ENCODE measurements at regions not wholly inside any gene's neighbourhood (a gene's known extent, or its start where the extent isn't known, plus 50 kb on each side); places are given as distances from the start of the nearest gene placed in this dataset.

DNA sequence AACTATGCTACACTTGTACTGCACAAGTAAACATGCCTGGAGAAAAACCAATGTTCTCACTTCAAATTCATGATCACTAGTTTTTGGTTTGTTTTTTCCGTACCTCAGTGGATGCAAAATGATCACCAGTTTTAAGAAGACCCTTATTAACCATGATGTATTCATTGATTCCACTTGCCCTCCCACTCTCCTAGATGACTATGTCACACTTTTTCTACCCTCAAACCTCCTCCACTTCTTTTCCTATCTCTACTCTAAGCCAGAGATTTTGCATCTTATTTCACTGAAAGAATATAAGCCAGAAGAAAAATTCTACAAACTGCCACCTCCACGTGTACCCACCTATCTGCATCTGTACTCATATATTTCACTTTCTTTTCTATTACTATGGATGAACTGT, 186.2 kb upstream of the NAMPT start:
- H3K4me1 ChIP-seq (ENCODE audit: control insufficient read depth in 2 of 2, insufficient read depth in 2 of 2, low read length in 2 of 2) = no peaks in the 10 kb centered on the region
- no peaks in the 10 kb centered on the region for H3K27me3 ChIP-seq (ENCODE audit: control insufficient read depth in 2 of 2, insufficient read depth in 2 of 2, low read length in 2 of 2)
- no peaks in the 10 kb centered on the region for H3K36me3 ChIP-seq (ENCODE audit: control insufficient read depth in 2 of 2, insufficient read depth in 2 of 2, low read length in 2 of 2)
- no peak overlapping the region for H3K27ac ChIP-seq (ENCODE audit: low read depth in 2 of 2, low read length in 2 of 2)
- no peaks in the 10 kb centered on the region for H3K9me3 ChIP-seq (ENCODE audit: control insufficient read depth in 2 of 2, low read length in 2 of 2)
- H3K9ac ChIP-seq (ENCODE audit: low read depth in 1 of 2, low read length in 2 of 2) = no peak overlapping the region
- H3K4me3 ChIP-seq (ENCODE audit: low read length in 2 of 2) = no peak overlapping the region

DNA sequence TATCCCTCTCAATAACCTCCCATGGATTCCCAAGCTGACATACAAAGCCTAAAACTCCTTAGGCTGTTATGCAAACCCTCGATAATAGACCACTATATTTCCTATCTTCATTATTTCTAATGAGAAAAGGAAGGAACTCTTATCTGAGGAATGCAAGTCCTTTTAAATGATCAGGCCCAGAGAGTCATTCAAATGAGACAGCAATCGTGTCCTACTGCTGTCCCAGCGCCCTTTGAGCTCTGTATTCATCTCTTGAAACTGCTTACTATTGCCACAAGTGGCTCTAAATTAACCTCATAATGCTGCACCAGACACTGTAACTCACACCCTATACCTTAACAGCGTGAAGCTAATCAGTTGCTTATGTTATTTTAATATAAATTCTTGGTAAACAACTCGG, 182.1 kb upstream of the NAMPT start:
- Histone ChIP-seq H3K9me3 (ENCODE audit: control insufficient read depth in 2 of 2, low read length in 2 of 2) (no peaks in the 10 kb centered on the region), H3K4me1 (ENCODE audit: control insufficient read depth in 2 of 2, insufficient read depth in 2 of 2, low read length in 2 of 2) (no peaks in the 10 kb centered on the region), H3K9ac (ENCODE audit: low read depth in 1 of 2, low read length in 2 of 2) (no peak overlapping the region), H3K4me3 (ENCODE audit: low read length in 2 of 2) (no peak overlapping the region), H3K36me3 (ENCODE audit: control insufficient read depth in 2 of 2, insufficient read depth in 2 of 2, low read length in 2 of 2) (no peaks in the 10 kb centered on the region), H3K27me3 (ENCODE audit: control insufficient read depth in 2 of 2, insufficient read depth in 2 of 2, low read length in 2 of 2) (no peaks in the 10 kb centered on the region), H3K27ac (ENCODE audit: low read depth in 2 of 2, low read length in 2 of 2) (no peak overlapping the region)

DNA sequence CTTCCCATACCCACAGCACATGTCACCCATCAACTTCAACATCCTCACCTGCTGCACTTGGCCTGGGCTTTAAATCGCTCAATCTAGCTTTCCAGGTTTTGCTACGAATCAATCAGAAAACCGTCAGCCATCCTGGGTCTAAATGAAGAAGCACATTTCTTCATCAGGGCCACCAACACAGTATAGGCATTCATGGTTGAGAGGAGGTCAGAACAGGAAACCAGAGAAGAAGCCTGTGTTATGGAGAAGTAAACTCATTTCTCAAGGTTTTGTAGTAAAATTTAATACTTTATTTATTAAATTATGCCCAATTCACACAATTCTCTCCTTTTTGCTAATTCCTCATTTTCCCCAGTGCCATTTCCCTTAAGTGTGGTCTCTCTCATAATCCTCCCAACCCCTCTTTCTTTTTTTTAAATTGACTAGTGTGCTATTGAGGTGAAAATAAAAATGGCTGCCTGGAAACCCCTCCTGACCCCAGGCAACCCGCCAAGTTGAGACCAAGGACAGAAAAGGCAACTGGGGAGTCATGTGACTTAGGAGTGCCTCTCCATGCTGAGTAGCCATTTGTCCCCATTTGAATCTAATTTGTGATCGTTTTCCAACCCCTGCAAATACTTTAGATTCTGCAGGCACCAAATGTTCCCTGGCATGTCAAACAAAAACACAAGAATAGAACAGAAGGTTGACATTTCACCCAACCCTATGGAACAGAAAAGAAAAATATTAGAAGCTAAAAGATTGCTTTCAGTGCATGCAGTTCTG, 181.1 kb upstream of the NAMPT start:
- H3K27me3 ChIP-seq (ENCODE audit: control insufficient read depth in 2 of 2, insufficient read depth in 2 of 2, low read length in 2 of 2) = no peaks in the 10 kb centered on the region
- H3K27ac ChIP-seq (ENCODE audit: low read depth in 2 of 2, low read length in 2 of 2) = no peak overlapping the region
- no peaks in the 10 kb centered on the region for H3K9me3 ChIP-seq (ENCODE audit: control insufficient read depth in 2 of 2, low read length in 2 of 2)
- no peaks in the 10 kb centered on the region for H3K36me3 ChIP-seq (ENCODE audit: control insufficient read depth in 2 of 2, insufficient read depth in 2 of 2, low read length in 2 of 2)
- H3K4me3 ChIP-seq (ENCODE audit: low read length in 2 of 2) = no peak overlapping the region
- no peak overlapping the region for H3K9ac ChIP-seq (ENCODE audit: low read depth in 1 of 2, low read length in 2 of 2)
- no peaks in the 10 kb centered on the region for H3K4me1 ChIP-seq (ENCODE audit: control insufficient read depth in 2 of 2, insufficient read depth in 2 of 2, low read length in 2 of 2)

DNA sequence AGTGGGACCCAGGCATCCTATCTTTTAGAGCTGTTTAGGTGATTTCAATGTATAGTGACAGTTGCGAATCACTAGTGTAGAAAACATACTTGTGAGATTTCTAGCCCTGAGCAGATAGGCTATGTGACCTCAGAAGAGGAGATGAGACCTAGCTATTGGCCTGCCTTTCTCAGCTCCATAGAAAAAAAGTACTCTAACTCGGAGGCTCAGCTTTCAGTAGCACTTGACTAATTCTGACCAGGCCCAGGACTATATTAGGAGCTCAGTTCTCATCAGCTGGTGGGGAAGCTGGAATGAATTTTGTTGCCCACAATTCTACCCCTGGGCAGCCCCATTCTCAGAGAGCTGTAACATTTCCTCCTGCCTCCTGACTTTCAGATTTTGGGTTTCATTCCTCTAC, 179.9 kb upstream of the NAMPT start:
- Histone ChIP-seq H3K4me3 (ENCODE audit: low read length in 2 of 2) (no peak overlapping the region), H3K36me3 (ENCODE audit: control insufficient read depth in 2 of 2, insufficient read depth in 2 of 2, low read length in 2 of 2) (no peaks in the 10 kb centered on the region), H3K27me3 (ENCODE audit: control insufficient read depth in 2 of 2, insufficient read depth in 2 of 2, low read length in 2 of 2) (no peaks in the 10 kb centered on the region), H3K9me3 (ENCODE audit: control insufficient read depth in 2 of 2, low read length in 2 of 2) (no peaks in the 10 kb centered on the region), H3K4me1 (ENCODE audit: control insufficient read depth in 2 of 2, insufficient read depth in 2 of 2, low read length in 2 of 2) (no peaks in the 10 kb centered on the region), H3K27ac (ENCODE audit: low read depth in 2 of 2, low read length in 2 of 2) (no peak overlapping the region), H3K9ac (ENCODE audit: low read depth in 1 of 2, low read length in 2 of 2) (no peak overlapping the region)

DNA sequence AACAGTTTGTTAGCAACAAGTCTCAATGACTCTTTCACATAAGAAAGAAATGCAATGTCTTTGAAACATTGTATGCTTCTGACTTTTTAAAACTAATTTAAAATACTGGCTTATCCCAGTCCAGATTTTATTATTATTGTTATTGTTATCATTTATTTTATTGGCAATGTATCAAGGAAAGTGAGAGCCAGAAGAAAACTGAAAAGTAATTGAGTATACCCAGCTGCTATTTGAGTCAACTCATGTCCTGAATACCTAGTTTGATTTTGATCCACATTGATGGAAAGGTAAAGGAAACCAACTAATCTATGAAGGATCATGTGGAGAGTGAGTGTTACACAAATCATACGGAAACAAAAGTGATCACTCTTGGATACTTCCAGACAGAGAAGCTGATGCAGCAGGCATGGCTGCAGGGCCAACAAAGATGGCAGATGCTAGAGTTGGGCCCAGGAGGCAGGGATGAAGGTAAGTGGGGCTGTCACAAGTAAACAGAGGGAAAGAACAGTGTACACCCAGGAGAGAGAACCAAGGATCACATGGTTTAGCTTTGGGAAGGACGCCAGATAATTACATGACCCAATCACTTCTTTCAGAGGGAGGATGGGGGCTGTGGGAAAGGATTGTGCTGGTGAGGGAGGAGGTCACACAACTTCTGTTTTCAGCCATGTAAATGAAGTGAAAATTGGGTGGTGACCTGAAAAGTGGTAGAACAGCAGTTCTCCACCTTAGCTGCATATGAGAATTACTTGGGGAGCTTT, 179.2 kb upstream of the NAMPT start:
- Histone ChIP-seq H3K9me3 (ENCODE audit: control insufficient read depth in 2 of 2, low read length in 2 of 2) (no peaks in the 10 kb centered on the region), H3K36me3 (ENCODE audit: control insufficient read depth in 2 of 2, insufficient read depth in 2 of 2, low read length in 2 of 2) (no peaks in the 10 kb centered on the region), H3K4me1 (ENCODE audit: control insufficient read depth in 2 of 2, insufficient read depth in 2 of 2, low read length in 2 of 2) (no peaks in the 10 kb centered on the region), H3K4me3 (ENCODE audit: low read length in 2 of 2) (no peak overlapping the region), H3K9ac (ENCODE audit: low read depth in 1 of 2, low read length in 2 of 2) (no peak overlapping the region), H3K27me3 (ENCODE audit: control insufficient read depth in 2 of 2, insufficient read depth in 2 of 2, low read length in 2 of 2) (no peaks in the 10 kb centered on the region), H3K27ac (ENCODE audit: low read depth in 2 of 2, low read length in 2 of 2) (no peak overlapping the region)

DNA sequence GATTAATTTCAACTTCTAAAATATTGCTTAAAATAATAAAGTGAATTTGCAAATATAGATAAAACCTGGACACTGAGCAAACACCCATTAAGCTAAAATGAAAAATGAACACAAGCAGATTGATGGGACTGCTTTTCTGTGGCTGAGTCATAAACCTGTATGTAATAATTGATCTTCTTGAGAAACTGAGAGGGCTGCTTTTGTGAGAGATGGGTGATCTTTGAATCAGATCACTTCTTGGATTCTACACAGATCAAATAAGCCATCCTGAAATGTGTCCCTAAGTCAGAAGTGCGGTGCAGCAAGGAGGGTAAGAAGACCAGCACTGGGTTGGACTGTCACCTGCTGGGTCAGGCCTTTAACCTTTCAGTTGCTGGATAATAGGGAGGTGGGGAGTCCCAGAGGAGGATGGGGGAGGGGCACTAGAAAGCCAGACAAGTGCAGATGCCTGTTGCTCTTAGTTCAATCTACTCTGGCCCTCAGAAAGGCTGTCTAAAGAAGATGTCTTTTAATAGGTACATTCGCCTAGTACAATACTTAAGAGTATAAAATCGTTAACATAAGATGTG, 178.2 kb upstream of the NAMPT start:
- Histone ChIP-seq H3K4me3 (ENCODE audit: low read length in 2 of 2) (no peak overlapping the region), H3K9ac (ENCODE audit: low read depth in 1 of 2, low read length in 2 of 2) (no peak overlapping the region), H3K9me3 (ENCODE audit: control insufficient read depth in 2 of 2, low read length in 2 of 2) (no peaks in the 10 kb centered on the region), H3K27ac (ENCODE audit: low read depth in 2 of 2, low read length in 2 of 2) (no peak overlapping the region), H3K27me3 (ENCODE audit: control insufficient read depth in 2 of 2, insufficient read depth in 2 of 2, low read length in 2 of 2) (no peaks in the 10 kb centered on the region), H3K4me1 (ENCODE audit: control insufficient read depth in 2 of 2, insufficient read depth in 2 of 2, low read length in 2 of 2) (no peaks in the 10 kb centered on the region), H3K36me3 (ENCODE audit: control insufficient read depth in 2 of 2, insufficient read depth in 2 of 2, low read length in 2 of 2) (no peaks in the 10 kb centered on the region)

DNA sequence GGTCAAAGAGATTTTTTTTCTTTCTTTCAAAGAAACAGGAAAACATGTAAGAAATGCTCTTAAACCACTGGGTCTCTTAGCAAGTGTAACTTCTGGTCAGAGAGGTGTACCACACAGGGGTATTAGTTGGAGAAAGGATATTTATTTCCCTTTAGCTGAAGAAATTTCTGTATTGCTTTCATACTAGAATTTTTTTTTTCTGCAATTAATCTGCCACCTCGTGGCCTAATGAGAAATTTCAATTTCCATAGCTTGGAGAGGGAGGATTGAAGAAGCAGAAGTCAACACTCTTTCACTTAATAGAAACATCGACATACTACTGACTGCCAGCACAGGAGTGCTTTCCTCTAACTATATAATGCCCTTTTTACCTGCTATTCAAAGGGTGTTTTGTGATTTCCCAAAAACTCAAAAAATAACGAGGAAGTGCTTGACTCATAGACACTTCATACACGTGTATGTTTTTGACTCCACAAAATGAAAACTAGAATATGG, 177.6 kb upstream of the NAMPT start:
- no peak overlapping the region for H3K4me3 ChIP-seq (ENCODE audit: low read length in 2 of 2)
- no peaks in the 10 kb centered on the region for H3K27me3 ChIP-seq (ENCODE audit: control insufficient read depth in 2 of 2, insufficient read depth in 2 of 2, low read length in 2 of 2)
- H3K27ac ChIP-seq (ENCODE audit: low read depth in 2 of 2, low read length in 2 of 2) = no peak overlapping the region
- H3K9me3 ChIP-seq (ENCODE audit: control insufficient read depth in 2 of 2, low read length in 2 of 2) = no peaks in the 10 kb centered on the region
- no peaks in the 10 kb centered on the region for H3K36me3 ChIP-seq (ENCODE audit: control insufficient read depth in 2 of 2, insufficient read depth in 2 of 2, low read length in 2 of 2)
- H3K4me1 ChIP-seq (ENCODE audit: control insufficient read depth in 2 of 2, insufficient read depth in 2 of 2, low read length in 2 of 2) = no peaks in the 10 kb centered on the region
- no peak overlapping the region for H3K9ac ChIP-seq (ENCODE audit: low read depth in 1 of 2, low read length in 2 of 2)

DNA sequence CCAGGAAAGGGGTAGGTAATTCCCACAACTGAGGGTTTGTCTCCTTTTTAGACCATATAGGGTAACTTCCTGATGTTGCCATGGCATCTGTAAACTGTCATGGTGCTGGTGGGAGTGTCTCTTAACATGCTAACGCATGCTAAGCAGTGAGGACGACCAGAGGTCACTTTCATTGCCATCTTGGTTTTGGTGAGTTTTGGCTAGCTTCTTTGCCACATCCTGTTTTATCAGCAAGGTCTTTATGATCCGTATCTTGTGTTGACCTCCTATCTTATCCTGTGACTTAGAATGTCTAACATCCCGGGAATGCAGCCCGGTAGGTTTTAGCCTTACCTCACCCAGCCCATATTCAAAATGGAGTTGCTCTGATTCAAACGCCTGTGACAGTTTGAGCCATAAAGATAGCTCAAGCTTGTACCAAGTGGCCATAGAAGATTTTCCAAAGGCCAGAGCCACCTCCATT, 176.0 kb upstream of the NAMPT start:
- no peak overlapping the region for H3K9ac ChIP-seq (ENCODE audit: low read depth in 1 of 2, low read length in 2 of 2)
- no peaks in the 10 kb centered on the region for H3K27me3 ChIP-seq (ENCODE audit: control insufficient read depth in 2 of 2, insufficient read depth in 2 of 2, low read length in 2 of 2)
- H3K27ac ChIP-seq (ENCODE audit: low read depth in 2 of 2, low read length in 2 of 2) = no peak overlapping the region
- H3K4me1 ChIP-seq (ENCODE audit: control insufficient read depth in 2 of 2, insufficient read depth in 2 of 2, low read length in 2 of 2) = no peaks in the 10 kb centered on the region
- no peaks in the 10 kb centered on the region for H3K36me3 ChIP-seq (ENCODE audit: control insufficient read depth in 2 of 2, insufficient read depth in 2 of 2, low read length in 2 of 2)
- H3K9me3 ChIP-seq (ENCODE audit: control insufficient read depth in 2 of 2, low read length in 2 of 2) = no peaks in the 10 kb centered on the region
- H3K4me3 ChIP-seq (ENCODE audit: low read length in 2 of 2) = no peak overlapping the region

DNA sequence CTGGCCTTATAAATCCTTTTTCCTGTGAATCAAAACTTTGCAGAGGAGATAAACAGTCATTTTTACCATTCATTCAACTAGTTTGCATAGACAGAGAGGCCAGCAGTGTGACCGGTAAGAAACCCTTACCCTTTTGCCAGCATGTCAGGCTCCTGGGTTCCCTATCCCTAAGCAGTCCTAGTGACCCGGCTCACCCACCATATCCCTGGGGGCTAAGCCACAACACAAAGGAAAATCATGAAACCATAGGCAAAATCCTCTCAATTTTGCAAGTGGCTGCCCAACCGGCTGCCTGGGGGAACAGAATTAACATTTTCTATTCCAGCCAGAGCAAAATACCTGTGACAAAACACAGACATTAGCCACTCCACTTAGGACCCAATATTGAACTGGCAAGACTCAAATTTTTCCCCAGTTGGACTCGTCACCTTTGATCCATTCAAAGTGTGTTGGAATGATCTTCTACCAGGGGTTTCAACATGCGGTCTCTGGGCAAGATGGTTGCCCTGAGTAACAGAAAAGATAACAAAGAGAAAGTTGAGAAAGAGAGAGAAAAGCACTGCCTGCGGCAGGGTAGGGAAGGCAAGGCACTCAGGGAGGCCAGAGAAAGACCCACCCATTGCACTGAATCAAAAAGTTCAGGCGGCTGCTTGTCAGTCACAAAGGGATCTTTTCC, 174.8 kb upstream of the NAMPT start:
- H3K9ac ChIP-seq (ENCODE audit: low read depth in 1 of 2, low read length in 2 of 2) = no peak overlapping the region
- no peaks in the 10 kb centered on the region for H3K27me3 ChIP-seq (ENCODE audit: control insufficient read depth in 2 of 2, insufficient read depth in 2 of 2, low read length in 2 of 2)
- H3K27ac ChIP-seq (ENCODE audit: low read depth in 2 of 2, low read length in 2 of 2) = no peak overlapping the region
- H3K36me3 ChIP-seq (ENCODE audit: control insufficient read depth in 2 of 2, insufficient read depth in 2 of 2, low read length in 2 of 2) = no peaks in the 10 kb centered on the region
- H3K4me1 ChIP-seq (ENCODE audit: control insufficient read depth in 2 of 2, insufficient read depth in 2 of 2, low read length in 2 of 2) = no peaks in the 10 kb centered on the region
- H3K4me3 ChIP-seq (ENCODE audit: low read length in 2 of 2) = no peak overlapping the region
- no peaks in the 10 kb centered on the region for H3K9me3 ChIP-seq (ENCODE audit: control insufficient read depth in 2 of 2, low read length in 2 of 2)

DNA sequence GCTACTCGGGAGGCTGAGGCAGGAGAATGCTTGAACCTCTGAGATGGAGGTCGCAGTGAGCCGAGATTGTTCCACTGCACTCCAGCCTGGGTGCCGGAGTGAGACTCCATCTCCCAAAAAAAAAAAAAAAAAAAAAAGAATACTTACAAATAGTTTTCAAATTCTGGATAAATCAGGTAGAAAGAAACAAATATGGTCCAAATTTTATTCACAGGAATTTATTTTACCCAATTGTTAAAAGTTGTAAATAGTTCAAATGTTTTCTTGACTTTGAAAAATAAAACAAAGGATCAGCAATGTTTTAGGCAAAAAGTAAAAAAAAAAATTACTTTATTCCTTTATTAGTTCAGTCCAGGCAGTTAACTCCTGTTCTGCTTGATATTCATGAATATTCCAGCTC, 172.9 kb upstream of the NAMPT start:
- Histone ChIP-seq H3K36me3 (ENCODE audit: control insufficient read depth in 2 of 2, insufficient read depth in 2 of 2, low read length in 2 of 2) (no peaks in the 10 kb centered on the region), H3K9ac (ENCODE audit: low read depth in 1 of 2, low read length in 2 of 2) (no peak overlapping the region)

More for the DNA sequence above, 172.9 kb upstream of the NAMPT start:
- Histone ChIP-seq H3K4me1 (ENCODE audit: control insufficient read depth in 2 of 2, insufficient read depth in 2 of 2, low read length in 2 of 2) (no peaks in the 10 kb centered on the region), H3K27ac (ENCODE audit: low read depth in 2 of 2, low read length in 2 of 2) (no peak overlapping the region), H3K27me3 (ENCODE audit: control insufficient read depth in 2 of 2, insufficient read depth in 2 of 2, low read length in 2 of 2) (no peaks in the 10 kb centered on the region), H3K9me3 (ENCODE audit: control insufficient read depth in 2 of 2, low read length in 2 of 2) (no peaks in the 10 kb centered on the region), H3K4me3 (ENCODE audit: low read length in 2 of 2) (no peak overlapping the region)

All from mucosa of rectum (tissue), 2 donors.